Fibroblast of skin of right quadriceps (primary cell): ENCODE measurements at regions not wholly inside any gene's neighbourhood (a gene's known extent, or its start where the extent isn't known, plus 50 kb on each side); places are given as distances from the start of the nearest gene placed in this dataset.
A peak's percentile ranks its signal among the peaks of the same experiment; 100 is the strongest.

ENCODE experiments used
- DNase-seq: peaks from one replicate; pipeline ENCODE4 v3.0.0-alpha.2; 2013

GRCh38 chr14:96638041-96638855 lies 136.1 kb downstream of the PAPOLA start:
- DNase-seq: no peak

DNA sequence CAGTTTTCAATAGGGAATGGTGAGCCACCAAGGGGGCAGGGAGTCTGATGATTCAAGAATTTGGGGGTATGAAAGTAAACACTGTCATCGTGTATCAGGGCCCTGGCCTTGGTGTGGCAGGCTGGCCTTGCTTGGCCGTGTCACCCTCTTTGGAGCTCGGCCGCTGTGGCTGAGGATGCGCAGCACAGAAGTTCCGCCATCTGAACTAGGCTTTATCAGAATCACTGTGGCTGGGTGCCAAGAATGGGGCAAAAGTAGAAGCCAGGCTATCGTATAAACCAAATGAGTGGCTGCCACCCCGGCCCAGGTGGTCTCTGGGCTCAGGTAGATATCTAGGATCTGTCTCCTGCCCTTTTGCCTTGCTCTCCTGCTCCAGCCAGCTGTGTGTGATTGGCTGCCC lies 137.4 kb downstream of the PAPOLA start:
- DNase-seq: no peak

- DNase-seq: no peak
Observed at GRCh38 chr14:96648506-96649326, 146.5 kb downstream of the PAPOLA start.

DNA sequence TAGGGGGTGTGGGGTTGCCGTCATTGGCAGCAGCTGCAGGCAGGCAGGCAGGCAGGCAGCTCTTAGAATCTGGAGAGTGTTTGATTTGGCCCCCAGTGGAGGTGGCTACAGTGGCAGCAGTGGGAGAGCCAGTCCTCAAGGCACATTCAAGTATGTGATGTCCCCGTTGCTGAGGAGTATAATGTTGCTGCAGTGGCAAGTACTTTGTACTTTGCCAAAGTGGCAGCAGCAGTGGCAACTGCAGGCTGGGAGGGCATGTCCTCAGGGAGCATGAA lies 147.1 kb downstream of the PAPOLA start:
- no peak for DNase-seq

DNA sequence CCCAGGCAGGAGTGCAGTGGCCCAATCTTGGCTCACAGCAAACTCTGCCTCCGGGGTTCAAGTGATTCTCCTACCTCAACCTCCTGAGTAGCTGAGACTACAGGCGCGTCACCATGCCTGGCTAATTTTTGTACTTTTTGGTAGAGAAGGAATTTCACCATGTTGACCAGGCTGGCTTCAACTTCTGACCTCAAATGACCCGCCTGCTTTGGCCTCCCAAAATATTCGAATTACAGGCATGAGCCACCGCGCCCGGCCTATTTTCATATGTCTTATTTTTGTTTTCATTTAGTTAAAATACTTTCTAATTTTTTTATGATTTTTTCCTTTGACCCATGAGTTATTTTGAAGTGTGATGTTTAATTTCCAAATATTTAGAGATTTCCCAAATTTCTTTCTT lies 143.6 kb upstream of the VRK1 start:
- no peak for DNase-seq

DNA sequence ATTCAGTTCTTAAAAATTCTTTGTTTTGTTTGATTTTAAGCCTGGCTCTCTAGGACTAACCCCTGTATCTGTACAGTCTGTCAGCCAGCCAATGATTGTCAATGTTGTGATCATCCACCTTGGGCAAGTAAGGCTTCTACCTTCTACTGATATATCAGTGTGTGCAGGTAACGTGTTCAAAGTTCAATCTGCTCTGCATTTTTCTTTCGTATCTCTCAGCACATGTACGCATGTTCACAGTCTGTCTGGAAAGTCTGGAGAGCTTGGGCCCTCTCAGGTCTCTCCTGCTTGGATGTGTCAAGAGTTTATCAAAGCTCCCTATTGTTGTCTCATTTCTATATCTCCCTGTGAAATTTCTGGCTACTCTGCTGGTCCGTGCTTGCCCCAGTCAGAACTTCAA lies 138.6 kb upstream of the VRK1 start:
- DNase-seq: no peak

- no peak for DNase-seq
Observed at GRCh38 chr14:96660123-96660522, 137.1 kb upstream of the VRK1 start.

DNA sequence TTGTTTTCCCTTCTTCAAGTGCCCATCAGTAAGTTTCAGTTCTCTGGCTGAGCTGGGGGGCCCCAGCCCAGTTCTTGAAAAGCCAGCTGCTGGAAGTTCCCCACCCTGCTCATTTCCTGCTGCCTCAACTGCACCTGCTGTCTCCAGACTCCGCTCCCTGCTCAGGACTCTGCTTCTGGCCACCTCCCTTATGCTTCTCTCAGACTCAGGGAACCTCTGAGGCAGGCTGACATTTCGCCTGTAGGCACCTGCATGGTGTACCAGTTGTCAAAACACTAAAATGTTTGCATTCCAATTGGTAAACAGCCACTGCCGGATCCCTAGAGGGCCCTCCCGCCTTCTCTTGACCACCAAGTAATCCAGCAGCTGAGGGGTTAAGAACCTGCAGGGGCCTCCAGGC lies 136.5 kb upstream of the VRK1 start:
- DNase-seq: no peak

DNA sequence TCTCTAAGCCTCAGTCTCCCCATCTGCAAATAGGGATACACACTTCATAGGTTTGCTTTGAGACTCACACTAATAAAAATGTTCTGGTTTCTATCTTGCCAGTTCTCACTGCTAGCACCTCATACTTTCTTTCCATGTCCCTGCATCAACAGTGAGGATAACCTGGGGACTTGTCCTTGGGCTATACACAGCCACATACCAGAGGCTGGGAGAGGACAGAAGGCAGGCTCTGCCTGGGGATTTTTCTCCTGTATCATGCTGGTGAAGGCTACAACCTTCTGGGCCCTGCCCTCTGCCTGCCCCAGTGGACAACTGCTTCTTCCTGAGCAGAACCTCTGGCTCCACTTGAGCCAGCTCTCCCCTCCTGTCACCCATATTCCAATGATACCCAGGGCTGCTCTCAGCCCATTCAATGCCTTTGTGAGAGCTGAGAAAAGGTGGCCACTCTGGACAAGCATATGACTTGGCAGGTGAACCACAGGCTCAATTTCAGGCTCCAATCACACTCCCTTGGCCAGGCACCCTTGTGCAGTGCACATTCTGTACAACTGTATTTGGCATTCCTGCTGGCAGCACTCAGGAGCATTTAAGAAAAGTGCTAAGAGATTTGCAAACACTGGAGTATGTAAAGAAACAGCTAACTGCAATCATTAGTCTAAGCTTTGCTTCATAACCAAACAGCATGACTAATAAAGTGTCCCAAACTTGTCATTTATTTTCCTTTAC lies 135.8 kb upstream of the VRK1 start:
- DNase-seq: no peak

DNA sequence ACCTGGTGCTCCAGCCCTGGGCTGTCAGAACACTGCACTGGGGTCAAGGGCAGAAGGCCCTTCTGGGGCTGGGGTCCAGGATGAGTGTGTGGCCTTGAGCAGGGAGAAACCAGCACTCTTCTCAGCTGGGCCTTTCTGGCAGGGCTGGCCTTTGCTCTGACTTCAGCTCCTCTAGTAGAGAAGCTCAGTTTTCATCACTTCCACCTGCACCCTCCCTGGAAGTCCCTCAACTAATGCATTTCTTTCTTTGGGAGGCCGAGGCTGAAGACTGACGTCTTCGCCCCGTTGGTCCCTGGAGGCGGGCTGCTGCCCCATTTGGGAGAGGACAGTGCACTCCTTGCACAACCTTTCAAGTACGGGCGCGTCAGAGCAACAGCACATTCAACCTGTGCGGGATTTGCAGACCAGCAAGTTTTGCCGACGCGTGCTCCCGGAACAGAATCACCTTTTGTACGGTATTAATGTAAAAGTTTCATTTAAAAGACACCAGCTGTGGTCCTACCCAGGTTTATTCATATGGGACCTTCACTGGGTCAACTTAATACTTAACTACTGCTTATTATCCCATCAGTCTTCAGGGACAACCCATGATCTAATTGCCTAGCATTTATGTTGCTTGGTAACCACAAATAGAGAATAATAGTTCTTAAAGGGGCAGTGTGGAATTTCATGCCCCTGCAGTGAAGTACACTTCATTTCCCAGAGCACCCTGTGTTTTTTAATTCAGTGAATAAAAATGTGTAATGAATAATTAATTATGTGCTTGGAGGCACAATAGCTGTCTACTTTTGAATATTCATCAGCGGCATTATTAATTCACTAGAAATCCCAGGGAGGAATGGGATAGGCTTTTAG lies 134.8 kb upstream of the VRK1 start:
- DNase-seq: no peak

DNA sequence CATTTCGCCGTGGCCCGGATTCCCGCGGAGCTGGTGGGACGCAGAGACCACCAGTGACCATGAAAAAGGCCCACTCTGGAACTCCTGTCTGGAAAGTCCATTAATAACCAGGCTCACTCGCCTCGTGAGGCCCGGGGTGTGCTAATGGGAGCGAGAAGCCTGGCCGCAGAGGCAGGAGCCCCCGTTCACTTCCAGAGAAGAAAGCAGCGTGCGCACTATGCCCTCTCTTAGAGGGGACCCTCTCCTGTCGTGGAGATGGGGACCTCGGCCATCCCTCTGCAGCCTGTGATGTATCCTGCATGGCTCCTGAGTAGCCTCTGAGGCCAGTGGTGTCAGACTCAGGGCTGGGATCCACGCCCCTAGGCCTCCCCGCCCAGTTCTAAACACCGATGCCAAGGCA lies 134.1 kb upstream of the VRK1 start:
- DNase-seq: no peak

- DNase-seq: no peak
Observed at GRCh38 chr14:96663491-96664067, 133.6 kb upstream of the VRK1 start.

DNA sequence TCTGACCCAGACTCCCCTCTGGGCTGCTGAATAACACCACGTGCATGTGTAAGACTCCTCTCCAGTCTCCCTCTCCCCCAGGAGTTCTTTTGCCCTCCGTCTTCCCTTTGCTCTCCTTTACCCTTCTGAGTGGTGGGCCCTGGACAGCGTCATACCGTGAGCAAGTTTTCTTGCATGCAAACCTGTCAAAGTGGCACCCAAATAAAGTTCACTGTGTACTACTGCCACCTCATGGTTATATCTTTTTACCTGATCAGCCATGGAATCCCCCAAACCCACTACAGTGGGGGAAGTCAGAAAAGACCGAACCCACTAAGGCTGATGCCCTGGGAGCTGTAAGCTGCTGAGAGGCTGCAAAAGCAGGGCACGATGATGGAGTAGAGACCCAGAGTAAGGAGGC lies 131.1 kb upstream of the VRK1 start:
- no peak for DNase-seq

DNA sequence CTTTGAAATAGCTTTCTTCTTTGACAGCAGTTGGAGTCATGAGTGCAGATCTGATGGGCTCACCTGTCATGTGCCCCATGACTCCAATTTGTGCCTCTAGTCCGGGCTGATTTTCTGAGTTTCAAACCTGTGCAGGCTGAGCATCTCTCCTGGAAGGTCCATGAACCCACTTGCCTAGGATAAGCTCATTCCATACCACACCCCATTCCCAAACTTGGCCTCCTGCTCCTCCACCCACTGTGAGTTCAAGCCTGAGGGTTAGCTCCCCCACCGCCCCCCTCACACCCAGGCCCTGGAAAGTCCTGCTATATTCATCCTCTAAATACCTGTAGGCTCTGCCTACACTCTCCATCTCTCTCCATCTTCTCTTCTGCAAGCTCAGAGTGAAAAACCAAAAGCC lies 126.8 kb upstream of the VRK1 start:
- DNase-seq: no peak

DNA sequence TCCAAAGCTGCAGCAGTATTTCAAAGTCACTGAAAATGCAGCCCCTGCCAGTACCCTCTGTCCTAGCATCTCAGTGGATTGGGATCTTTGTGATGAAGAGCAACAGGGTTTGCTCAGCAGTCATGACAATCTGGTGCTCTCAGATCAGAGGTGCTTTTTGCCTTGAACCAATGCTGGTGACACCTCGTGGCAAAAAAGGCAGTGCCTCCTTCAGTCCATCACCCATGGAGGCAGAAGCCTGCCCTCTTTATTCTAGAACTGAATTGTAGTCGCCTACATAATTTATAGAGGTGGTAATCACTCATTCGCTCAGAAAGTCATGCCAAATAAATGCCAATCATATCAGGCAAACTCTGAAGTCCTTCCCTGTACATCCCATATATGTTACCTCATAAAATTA lies 126.0 kb upstream of the VRK1 start:
- no peak for DNase-seq

DNA sequence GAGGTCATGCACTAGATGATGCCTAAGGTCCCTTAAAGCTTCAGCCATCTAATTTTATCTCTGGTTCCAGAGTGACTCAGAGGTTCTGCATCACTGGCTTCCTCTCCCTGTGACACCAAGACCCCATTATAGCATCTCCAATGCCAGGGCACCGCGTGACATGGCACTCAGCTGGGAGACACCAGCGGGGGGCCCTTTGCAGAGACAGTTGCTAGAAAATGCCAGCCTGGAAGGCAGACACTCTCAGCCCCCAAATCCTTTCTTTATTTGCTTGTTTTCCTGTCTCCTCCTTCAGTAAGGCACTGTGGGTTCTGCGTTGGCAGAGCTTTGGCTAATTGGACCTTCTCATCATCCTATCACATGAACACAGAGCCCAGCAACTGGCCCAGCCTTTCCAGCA lies 123.5 kb upstream of the VRK1 start:
- DNase-seq: no peak

- DNase-seq: no peak
Observed at GRCh38 chr14:96674121-96674520, 123.1 kb upstream of the VRK1 start.

DNA sequence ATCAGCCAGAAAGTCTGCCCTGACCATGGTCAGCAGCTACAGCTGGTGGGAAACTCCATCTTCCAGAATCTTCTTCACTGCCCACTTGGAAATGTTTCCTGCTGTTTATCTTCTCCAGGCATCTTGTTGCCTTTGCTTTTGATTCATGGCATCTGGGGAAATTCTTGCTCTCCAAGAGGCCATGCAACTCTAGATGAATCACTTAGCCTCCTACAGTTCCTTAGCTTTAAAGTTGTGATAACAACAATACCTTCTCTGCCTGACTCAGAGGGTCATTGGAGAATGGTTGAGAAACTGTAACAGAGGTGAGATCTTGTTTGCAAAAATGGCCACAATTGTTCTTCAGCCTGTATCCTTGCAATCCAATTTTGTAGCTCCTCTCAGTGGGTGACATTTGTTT lies 121.0 kb upstream of the VRK1 start:
- no peak for DNase-seq

- peak; percentile 3 for DNase-seq
Observed at GRCh38 chr14:96681829-96682228, 115.4 kb upstream of the VRK1 start.

- DNase-seq: no peak
Observed at GRCh38 chr14:96682401-96682800, 114.8 kb upstream of the VRK1 start.

DNA sequence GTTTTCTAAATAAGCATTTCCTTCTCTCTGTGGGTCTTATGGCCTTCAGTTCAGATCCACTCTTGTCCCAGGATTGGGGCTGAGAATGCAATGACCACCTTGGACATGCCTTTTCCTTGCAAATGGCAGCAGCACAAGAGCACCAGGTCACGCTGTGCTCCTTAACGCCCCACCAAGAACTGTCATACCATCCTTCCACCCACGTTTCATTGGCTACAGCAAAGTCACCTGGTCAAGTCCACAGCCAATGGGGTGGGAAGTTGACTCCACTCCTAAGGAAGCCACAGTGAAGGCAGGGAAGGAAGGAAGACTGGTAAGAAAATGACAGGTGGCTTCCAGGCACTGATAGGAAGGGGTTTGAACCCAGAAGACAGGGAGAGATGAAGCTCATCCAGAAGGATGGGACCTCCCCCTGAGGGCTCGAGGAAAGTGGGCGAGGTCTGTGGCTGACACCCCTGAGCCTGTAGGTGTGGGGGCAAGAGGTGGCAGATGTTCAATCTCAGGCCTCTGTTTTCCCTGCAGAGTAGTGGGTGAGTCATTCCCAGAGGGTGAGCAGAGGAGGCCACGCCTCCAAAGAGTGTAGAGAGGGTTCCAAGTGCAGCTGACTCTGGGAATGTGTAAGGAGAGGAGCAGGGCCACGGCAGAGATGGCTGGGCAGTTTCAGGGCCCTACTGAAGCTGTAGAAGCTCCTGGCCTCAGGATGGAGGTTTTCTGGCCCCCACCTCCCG lies 113.5 kb upstream of the VRK1 start:
- no peak for DNase-seq

- DNase-seq: no peak
Observed at GRCh38 chr14:96686126-96686525, 111.1 kb upstream of the VRK1 start.
